IPS-18a (cell line): ENCODE measurements at regions not wholly inside any gene's neighbourhood (a gene's known extent, or its start where the extent isn't known, plus 50 kb on each side); places are given as distances from the start of the nearest gene placed in this dataset.

ENCODE experiments used
- H3K27ac ChIP-seq: one replicate; pipeline ENCODE4 v1.5.1; 2013; ENCODE audit warnings: low read length
- H3K27me3 ChIP-seq: one replicate; pipeline ENCODE4 v1.6.1; 2013; ENCODE audit warnings: mild to moderate bottlenecking, low read length; ENCODE audit not compliant: control insufficient read depth, insufficient read depth
- H3K36me3 ChIP-seq: one replicate; pipeline ENCODE4 v1.6.1; 2013; ENCODE audit warnings: low read depth, low read length; ENCODE audit not compliant: control insufficient read depth
- H3K4me1 ChIP-seq: one replicate; pipeline ENCODE4 v1.6.1; 2013; ENCODE audit warnings: low read depth, low read length; ENCODE audit not compliant: control insufficient read depth
- H3K4me3 ChIP-seq: one replicate; pipeline ENCODE4 v1.5.1; 2013; ENCODE audit warnings: low read length
- H3K9ac ChIP-seq: one replicate; pipeline ENCODE4 v1.6.1; 2013; ENCODE audit warnings: mild to moderate bottlenecking, low read length, moderate library complexity
- H3K9me3 ChIP-seq: one replicate; pipeline ENCODE4 v1.6.1; 2013; ENCODE audit warnings: low read depth, low read length; ENCODE audit not compliant: control insufficient read depth

GRCh38 chr5:67659288-67659687 lies 462.7 kb upstream of the CD180 start:
- Histone ChIP-seq H3K4me1 (no peaks in the 10 kb centered on the region), H3K36me3 (no peaks in the 10 kb centered on the region), H3K27me3 (no peaks in the 10 kb centered on the region), H3K27ac (no peak overlapping the region), H3K9ac (no peak overlapping the region), H3K9me3 (no peaks in the 10 kb centered on the region), H3K4me3 (no peak overlapping the region)

- Histone ChIP-seq H3K27ac (no peak overlapping the region), H3K36me3 (no peaks in the 10 kb centered on the region), H3K27me3 (no peaks in the 10 kb centered on the region), H3K4me1 (peaks cover 7% of the 10 kb centered on the region), H3K9ac (no peak overlapping the region), H3K9me3 (no peaks in the 10 kb centered on the region), H3K4me3 (no peak overlapping the region)
These were observed 460.5 kb upstream of the CD180 start for GRCh38 chr5:67657055-67657454.

GRCh38 chr5:67652201-67652600 lies 455.6 kb upstream of the CD180 start:
- H3K27ac ChIP-seq: no peak overlapping the region
- no peak overlapping the region for H3K9ac ChIP-seq
- H3K9me3 ChIP-seq: no peaks in the 10 kb centered on the region
- no peaks in the 10 kb centered on the region for H3K27me3 ChIP-seq
- no peaks in the 10 kb centered on the region for H3K36me3 ChIP-seq
- H3K4me3 ChIP-seq: no peak overlapping the region
- H3K4me1 ChIP-seq: peaks cover 7% of the 10 kb centered on the region

GRCh38 chr5:67651180-67651579 lies 454.6 kb upstream of the CD180 start:
- no peak overlapping the region for H3K4me3 ChIP-seq
- H3K27ac ChIP-seq: no peak overlapping the region
- peaks cover 7% of the 10 kb centered on the region for H3K4me1 ChIP-seq
- H3K9me3 ChIP-seq: no peaks in the 10 kb centered on the region
- H3K36me3 ChIP-seq: no peaks in the 10 kb centered on the region
- no peaks in the 10 kb centered on the region for H3K27me3 ChIP-seq
- no peak overlapping the region for H3K9ac ChIP-seq

GRCh38 chr5:67648201-67648671 lies 451.6 kb upstream of the CD180 start:
- Histone ChIP-seq H3K4me3 (no peak overlapping the region), H3K4me1 (peaks cover 7% of the 10 kb centered on the region), H3K9me3 (peaks cover 11% of the 10 kb centered on the region), H3K9ac (no peak overlapping the region), H3K27ac (no peak overlapping the region), H3K27me3 (no peaks in the 10 kb centered on the region), H3K36me3 (no peaks in the 10 kb centered on the region)

GRCh38 chr5:67647772-67648171 lies 451.2 kb upstream of the CD180 start:
- Histone ChIP-seq H3K27me3 (no peaks in the 10 kb centered on the region), H3K9ac (no peak overlapping the region), H3K27ac (no peak overlapping the region), H3K9me3 (peaks cover 11% of the 10 kb centered on the region), H3K36me3 (no peaks in the 10 kb centered on the region), H3K4me1 (peaks cover 7% of the 10 kb centered on the region), H3K4me3 (no peak overlapping the region)

- H3K4me1 ChIP-seq: no peaks in the 10 kb centered on the region
- no peak overlapping the region for H3K4me3 ChIP-seq
- no peak overlapping the region for H3K27ac ChIP-seq
- H3K9ac ChIP-seq: no peak overlapping the region
- H3K27me3 ChIP-seq: no peaks in the 10 kb centered on the region
- H3K36me3 ChIP-seq: no peaks in the 10 kb centered on the region
- H3K9me3 ChIP-seq: peaks cover 11% of the 10 kb centered on the region
These were observed 447.8 kb upstream of the CD180 start for GRCh38 chr5:67644221-67644920.

GRCh38 chr5:67643536-67643935 lies 446.9 kb upstream of the CD180 start:
- peaks cover 4% of the 10 kb centered on the region for H3K4me1 ChIP-seq
- H3K9me3 ChIP-seq: peaks cover 11% of the 10 kb centered on the region
- no peak overlapping the region for H3K27ac ChIP-seq

GRCh38 chr5:67639976-67640375 lies 443.4 kb upstream of the CD180 start:
- no peaks in the 10 kb centered on the region for H3K27me3 ChIP-seq
- peaks cover 8% of the 10 kb centered on the region for H3K9me3 ChIP-seq
- H3K4me3 ChIP-seq: no peak overlapping the region
- H3K4me1 ChIP-seq: peaks cover 4% of the 10 kb centered on the region
- no peaks in the 10 kb centered on the region for H3K36me3 ChIP-seq
- no peak overlapping the region for H3K27ac ChIP-seq
- no peak overlapping the region for H3K9ac ChIP-seq

More at GRCh38 chr5:67643536-67643935, 446.9 kb upstream of the CD180 start:
- H3K9ac ChIP-seq: no peak overlapping the region
- H3K36me3 ChIP-seq: no peaks in the 10 kb centered on the region
- H3K4me3 ChIP-seq: no peak overlapping the region
- no peaks in the 10 kb centered on the region for H3K27me3 ChIP-seq

GRCh38 chr5:67639313-67639712 lies 442.7 kb upstream of the CD180 start:
- H3K27ac ChIP-seq: no peak overlapping the region
- H3K9ac ChIP-seq: no peak overlapping the region
- H3K4me3 ChIP-seq: no peak overlapping the region
- H3K4me1 ChIP-seq: peaks cover 4% of the 10 kb centered on the region
- no peaks in the 10 kb centered on the region for H3K36me3 ChIP-seq
- no peaks in the 10 kb centered on the region for H3K27me3 ChIP-seq
- H3K9me3 ChIP-seq: peaks cover 2% of the 10 kb centered on the region

- Histone ChIP-seq H3K36me3 (no peaks in the 10 kb centered on the region), H3K9ac (no peak overlapping the region), H3K4me3 (no peak overlapping the region), H3K27ac (no peak overlapping the region), H3K9me3 (no peaks in the 10 kb centered on the region), H3K27me3 (no peaks in the 10 kb centered on the region), H3K4me1 (peaks cover 4% of the 10 kb centered on the region)
These were observed 440.4 kb upstream of the CD180 start for GRCh38 chr5:67636850-67637524.

GRCh38 chr5:67636091-67636490 lies 439.5 kb upstream of the CD180 start:
- H3K36me3 ChIP-seq: no peaks in the 10 kb centered on the region
- H3K27ac ChIP-seq: no peak overlapping the region
- no peak overlapping the region for H3K9ac ChIP-seq
- peaks cover 4% of the 10 kb centered on the region for H3K4me1 ChIP-seq
- no peak overlapping the region for H3K4me3 ChIP-seq
- no peaks in the 10 kb centered on the region for H3K9me3 ChIP-seq
- H3K27me3 ChIP-seq: no peaks in the 10 kb centered on the region
